OCI-LY7 (cell line): ENCODE measurements at regions not wholly inside any gene's neighbourhood (a gene's known extent, or its start where the extent isn't known, plus 50 kb on each side); places are given as distances from the start of the nearest gene placed in this dataset.
A peak's percentile ranks its signal among the peaks of the same experiment; 100 is the strongest.

Experiments used
- BruUV-seq: library from RNA; stranded (reverse); fragments of 400-500 nt; replicated peaks from 2 replicates; lab custom pipeline; 2021; lab: Mats Ljungman, UMichigan
- CTCF ChIA-PET: fragments of 300-600 bp; sonication (Branson Sonifier 250); formaldehyde crosslinking; loops from one replicate; lab custom pipeline; 2022; ENCODE audit warnings: antibody characterized with exemption; ENCODE audit not compliant: unreplicated experiment; lab: Charles Lee
- POLR2A ChIA-PET: fragments of 300-600 bp; sonication (Branson Sonifier 250); formaldehyde crosslinking; loops from one replicate; lab custom pipeline; 2022; ENCODE audit warnings: antibody characterized with exemption; lab: Charles Lee
- DNase-seq: peaks from one replicate; pipeline ENCODE4 v3.0.0-alpha.2; 2015; ENCODE audit warnings: low spot score
- H2AFZ ChIP-seq: fragments of 200-600 bp; sonication (generic), shearing (Covaris generic); 2 replicates; pipeline ENCODE4 v1.6.1; 2014; ENCODE audit warnings: mild to moderate bottlenecking, antibody characterized with exemption, low read length, moderate library complexity
- H3K27ac ChIP-seq: fragments of 200-600 bp; sonication (generic); 2 replicates; pipeline ENCODE4 v1.5.1; 2014; ENCODE audit warnings: mixed run types, low read depth, mild to moderate bottlenecking, moderate library complexity, low read length, inconsistent platforms; ENCODE audit not compliant: poor library complexity, severe bottlenecking
- H3K36me3 ChIP-seq: fragments of 200-600 bp; sonication (generic); 2 replicates; pipeline ENCODE4 v1.6.1; 2014; ENCODE audit warnings: mild to moderate bottlenecking, antibody characterized with exemption, low read length, moderate library complexity, mixed read lengths; ENCODE audit not compliant: insufficient read depth
- H3K4me1 ChIP-seq: fragments of 200-600 bp; sonication (generic); 2 replicates; pipeline ENCODE4 v1.5.1; 2014; ENCODE audit warnings: mild to moderate bottlenecking, low read length; ENCODE audit not compliant: insufficient read depth, poor library complexity, severe bottlenecking
- H3K4me2 ChIP-seq: fragments of 200-600 bp; sonication (generic); 2 replicates; pipeline ENCODE4 v1.6.1; 2014; ENCODE audit warnings: mild to moderate bottlenecking, low read length
- H3K4me3 ChIP-seq: fragments of 200-600 bp; sonication (generic); 2 replicates; pipeline ENCODE4 v1.5.1; 2014; ENCODE audit warnings: mild to moderate bottlenecking, low read depth, low read length; ENCODE audit not compliant: poor library complexity, severe bottlenecking
- H3K79me2 ChIP-seq: fragments of 200-600 bp; sonication (generic); 2 replicates; pipeline ENCODE4 v1.6.1; 2016; ENCODE audit warnings: low read depth, mild to moderate bottlenecking, low read length, moderate library complexity, mixed read lengths; ENCODE audit not compliant: insufficient read depth
- H3K9me2 ChIP-seq: fragments of 200-600 bp; sonication (generic); 2 replicates; pipeline ENCODE4 v1.6.1; 2016; ENCODE audit warnings: mild to moderate bottlenecking, low read length, mixed read lengths; ENCODE audit not compliant: insufficient read depth
- H3K9me3 ChIP-seq: fragments of 200-600 bp; sonication (generic); 2 replicates; pipeline ENCODE4 v1.6.1; 2014; ENCODE audit warnings: mild to moderate bottlenecking, mixed run types, low read length, mixed read lengths
- H4K20me1 ChIP-seq: fragments of 200-600 bp; sonication (generic); 2 replicates; pipeline ENCODE4 v1.6.1; 2014; ENCODE audit warnings: mild to moderate bottlenecking, antibody characterized with exemption, low read length, moderate library complexity, mixed read lengths; ENCODE audit not compliant: insufficient read depth
- EZH2phosphoT487 ChIP-seq: fragments of 200-600 bp; sonication (generic); IDR thresholded peaks from 2 replicates; pipeline ENCODE4 v1.6.1; 2018; ENCODE audit warnings: low read depth, borderline replicate concordance, mild to moderate bottlenecking, mixed run types, antibody characterized with exemption, low read length, moderate library complexity, mixed read lengths
- intact Hi-C: fragments of 100-400 bp; cut with micrococcal nuclease; formaldehyde crosslinking; loops from one replicate; pipeline ENCODE4 v1.10.0; 2022; ENCODE audit not compliant: unreplicated experiment
- TF ChIP-seq, protein P1 (sequence below): fragments of 200-600 bp; sonication (generic); conservative IDR thresholded peaks from 2 replicates; pipeline ENCODE4 v1.5.1; 2014; ENCODE audit warnings: mild to moderate bottlenecking, antibody characterized with exemption, low read length, moderate library complexity, mixed read lengths

DNA sequence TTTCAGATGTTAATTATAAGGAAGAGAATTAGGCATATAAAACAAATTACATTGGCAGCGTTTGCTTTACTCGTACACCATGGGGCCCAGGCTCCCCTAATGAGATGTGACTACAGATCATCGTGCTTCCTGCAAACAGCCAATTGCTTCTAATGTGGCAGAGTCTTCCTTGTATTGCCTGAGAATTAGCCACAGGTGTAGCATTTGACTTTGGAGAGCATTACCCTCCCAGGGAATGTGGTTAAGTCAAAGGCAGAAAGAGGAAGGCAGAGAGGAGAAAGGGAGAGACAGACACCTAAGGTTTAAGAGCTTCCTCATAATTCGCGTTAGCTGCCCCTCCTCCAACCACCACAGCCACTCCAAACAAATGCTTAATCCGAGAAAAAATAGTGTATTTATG lies 97.0 kb downstream of the MID1IP1 start:
- intact Hi-C loops, result no loop called here
- no peaks in the 10 kb centered on the region for H3K9me3 ChIP-seq
- H3K9me2 ChIP-seq, result no peaks in the 10 kb centered on the region
- peak overlapping the region; percentile 50 for H3K4me2 ChIP-seq
- DNase-seq, result peak; percentile 18
- H3K79me2 ChIP-seq, result no peaks in the 10 kb centered on the region
- ChIA-PET CTCF (no interaction called here), POLR2A (interaction anchor here (1.5 kb wide), 1 partner anchor 96 kb away, joined by 4 read pairs; no protein-coding TSS in a partner anchor)
- peak overlapping the region; percentile 13 for H3K4me3 ChIP-seq
- no TSS peak for BruUV-seq
- H4K20me1 ChIP-seq, result no peaks in the 10 kb centered on the region
- no peak for TF ChIP-seq EZH2phosphoT487
- peak overlapping the region; percentile 80 for H2AFZ ChIP-seq
- no peaks in the 10 kb centered on the region for H3K36me3 ChIP-seq
- H3K27ac ChIP-seq, result peak overlapping the region; percentile 39
- peaks cover 23% of the 10 kb centered on the region for H3K4me1 ChIP-seq

DNA sequence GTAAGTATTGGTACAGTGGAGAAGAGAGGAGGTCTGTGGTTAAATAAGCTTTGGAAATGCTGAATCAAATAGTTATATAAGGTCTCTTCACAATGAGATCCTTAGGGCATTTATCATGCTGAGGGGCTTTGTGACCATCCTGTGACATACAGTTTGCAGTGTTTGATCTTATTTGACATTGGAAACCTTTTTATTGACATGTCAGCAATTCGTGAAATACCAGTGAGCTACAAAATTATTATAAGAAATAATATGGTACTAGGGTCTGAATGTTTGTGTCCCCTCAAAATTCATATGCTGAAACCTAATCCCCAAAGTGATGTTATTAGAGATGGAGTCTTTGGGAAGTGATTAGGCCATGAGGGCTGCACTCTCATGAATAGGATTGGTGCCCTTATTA lies 98.4 kb downstream of the MID1IP1 start:
- no TSS peak for BruUV-seq
- intact Hi-C loops, result no loop called here
- POLR2A ChIA-PET, result interaction anchor here (0.7 to 1.5 kb wide), 6 partner anchors 9 to 98 kb away, joined by 3 to 4 read pairs (median 3); no protein-coding TSS in a partner anchor

DNA sequence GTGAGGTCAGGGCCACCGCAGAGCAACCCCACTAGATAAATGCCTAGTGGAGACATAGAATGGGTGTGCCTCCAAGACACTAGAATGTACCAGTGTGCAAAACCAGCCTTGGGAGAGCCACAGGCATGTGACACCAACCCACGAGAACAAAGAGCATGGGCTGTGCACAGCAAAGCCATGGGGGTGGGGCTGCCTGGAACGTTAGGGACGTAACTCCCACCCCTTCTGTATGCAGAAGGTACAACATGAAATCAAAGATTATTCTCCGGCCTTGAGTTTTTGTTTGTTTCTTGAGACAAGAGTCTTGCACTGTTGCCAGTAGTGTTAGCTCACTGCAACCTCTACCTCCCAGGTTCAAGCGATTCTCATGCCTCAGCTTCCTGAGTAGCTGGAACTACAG lies 99.5 kb downstream of the MID1IP1 start:
- Histone ChIP-seq H3K4me3 (no peak overlapping the region), H3K9me3 (no peaks in the 10 kb centered on the region), H3K27ac (no peak overlapping the region), H3K36me3 (no peaks in the 10 kb centered on the region), H2AFZ (no peak overlapping the region; the same call in 1 of the 2 replicates), H4K20me1 (no peaks in the 10 kb centered on the region), H3K79me2 (no peaks in the 10 kb centered on the region), H3K4me2 (no peak overlapping the region), H3K9me2 (no peaks in the 10 kb centered on the region), H3K4me1 (peaks cover 23% of the 10 kb centered on the region)
- TF ChIP-seq EZH2phosphoT487, result no peak
- TF ChIP-seq, protein P1, sequence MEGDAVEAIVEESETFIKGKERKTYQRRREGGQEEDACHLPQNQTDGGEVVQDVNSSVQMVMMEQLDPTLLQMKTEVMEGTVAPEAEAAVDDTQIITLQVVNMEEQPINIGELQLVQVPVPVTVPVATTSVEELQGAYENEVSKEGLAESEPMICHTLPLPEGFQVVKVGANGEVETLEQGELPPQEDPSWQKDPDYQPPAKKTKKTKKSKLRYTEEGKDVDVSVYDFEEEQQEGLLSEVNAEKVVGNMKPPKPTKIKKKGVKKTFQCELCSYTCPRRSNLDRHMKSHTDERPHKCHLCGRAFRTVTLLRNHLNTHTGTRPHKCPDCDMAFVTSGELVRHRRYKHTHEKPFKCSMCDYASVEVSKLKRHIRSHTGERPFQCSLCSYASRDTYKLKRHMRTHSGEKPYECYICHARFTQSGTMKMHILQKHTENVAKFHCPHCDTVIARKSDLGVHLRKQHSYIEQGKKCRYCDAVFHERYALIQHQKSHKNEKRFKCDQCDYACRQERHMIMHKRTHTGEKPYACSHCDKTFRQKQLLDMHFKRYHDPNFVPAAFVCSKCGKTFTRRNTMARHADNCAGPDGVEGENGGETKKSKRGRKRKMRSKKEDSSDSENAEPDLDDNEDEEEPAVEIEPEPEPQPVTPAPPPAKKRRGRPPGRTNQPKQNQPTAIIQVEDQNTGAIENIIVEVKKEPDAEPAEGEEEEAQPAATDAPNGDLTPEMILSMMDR, result no peak
- ChIA-PET POLR2A (no interaction called here), CTCF (no interaction called here)
- DNase-seq, result no peak
- intact Hi-C loops, result no loop called here
- BruUV-seq, result no TSS peak

More for the DNA sequence above, 98.4 kb downstream of the MID1IP1 start:
- H3K27ac ChIP-seq, result peak overlapping the region; percentile 39
- no peaks in the 10 kb centered on the region for H3K79me2 ChIP-seq
- no peak for DNase-seq
- no peaks in the 10 kb centered on the region for H4K20me1 ChIP-seq
- no peak overlapping the region for H3K4me3 ChIP-seq
- H3K4me1 ChIP-seq, result peaks cover 23% of the 10 kb centered on the region
- H3K36me3 ChIP-seq, result no peaks in the 10 kb centered on the region
- H3K4me2 ChIP-seq, result peak overlapping the region; percentile 50
- H2AFZ ChIP-seq, result peak overlapping the region; percentile 80; the same call in 1 of the 2 replicates
- no peaks in the 10 kb centered on the region for H3K9me2 ChIP-seq
- CTCF ChIA-PET, result interaction anchor here (0.6 kb wide), 1 partner anchor 1567 kb away, joined by 4 read pairs; no protein-coding TSS in a partner anchor
- no peak for TF ChIP-seq EZH2phosphoT487
- TF ChIP-seq, protein P1, result no peak
- no peaks in the 10 kb centered on the region for H3K9me3 ChIP-seq
